ENCODE measurements at regions not wholly inside any gene's neighbourhood (a gene's known extent, or its start where the extent isn't known, plus 50 kb on each side); places are given as distances from the start of the nearest gene placed in this dataset.

- Histone ChIP-seq H3K4me3 (ENCODE audit: insufficient read depth, low read depth, low read length) (no peak overlapping the region), H3K27me3 (ENCODE audit: insufficient read depth, low read length) (no peaks in the 10 kb centered on the region), H2AFZ (ENCODE audit: low read depth, low read length) (no peak overlapping the region), H3K4me2 (ENCODE audit: low read length) (no peak overlapping the region), H3K9me3 (ENCODE audit: insufficient read depth, low read depth, low read length) (no peaks in the 10 kb centered on the region), H3K27ac (ENCODE audit: low read depth, low read length) (no peak overlapping the region), H3K79me2 (ENCODE audit: insufficient read depth, low read length) (no peaks in the 10 kb centered on the region), H3K9ac (ENCODE audit: low read length) (no peak overlapping the region), H3K4me1 (ENCODE audit: insufficient read depth, low read length) (no peaks in the 10 kb centered on the region), H3K36me3 (ENCODE audit: insufficient read depth, low read length) (no peaks in the 10 kb centered on the region), H4K20me1 (ENCODE audit: insufficient read depth, low read length) (no peaks in the 10 kb centered on the region)
- no peak for DNase-seq (ENCODE audit: low read depth)
- no peak for TF ChIP-seq EZH2 (IDR thresholded peaks at IDR 0.05; ENCODE audit: insufficient read depth, low read length)
- TF ChIP-seq CTCF (IDR thresholded peaks at IDR 0.05; ENCODE audit: insufficient read depth, low read depth, low read length): no peak
- Mint-ChIP-seq H3K4me1 (ENCODE audit: low read depth, unreplicated experiment) (no peaks in the 10 kb centered on the region), H3K36me3 (ENCODE audit: low read depth, unreplicated experiment) (no peaks in the 10 kb centered on the region), H3K27me3 (ENCODE audit: low read depth, unreplicated experiment) (peaks cover 30% of the 10 kb centered on the region), H3K4me3 (ENCODE audit: unreplicated experiment) (no peak overlapping the region), H3K27ac (ENCODE audit: unreplicated experiment) (no peak overlapping the region), H3K9me3 (ENCODE audit: unreplicated experiment) (peaks cover 11% of the 10 kb centered on the region)
- no peak for FAIRE-seq
These were observed 453.4 kb downstream of the CD83 start for GRCh38 chr6:14571001-14571400.

GRCh38 chr6:14571746-14572145, 454.2 kb downstream of the CD83 start:
- H3K27ac ChIP-seq (ENCODE audit: low read depth, low read length): no peak overlapping the region
- H2AFZ ChIP-seq (ENCODE audit: low read depth, low read length): no peak overlapping the region
- no peaks in the 10 kb centered on the region for H3K36me3 Mint-ChIP-seq (ENCODE audit: low read depth, unreplicated experiment)
- no peaks in the 10 kb centered on the region for H3K4me1 ChIP-seq (ENCODE audit: insufficient read depth, low read length)
- H3K4me1 Mint-ChIP-seq (ENCODE audit: low read depth, unreplicated experiment): no peaks in the 10 kb centered on the region
- peaks cover 13% of the 10 kb centered on the region for H3K9me3 Mint-ChIP-seq (ENCODE audit: unreplicated experiment)
- peaks cover 30% of the 10 kb centered on the region for H3K27me3 Mint-ChIP-seq (ENCODE audit: low read depth, unreplicated experiment)
- H3K9me3 ChIP-seq (ENCODE audit: insufficient read depth, low read depth, low read length): no peaks in the 10 kb centered on the region
- no peak overlapping the region for H3K9ac ChIP-seq (ENCODE audit: low read length)
- peak overlapping the region; percentile 6 for H3K27ac Mint-ChIP-seq (ENCODE audit: unreplicated experiment)
- no peaks in the 10 kb centered on the region for H3K79me2 ChIP-seq (ENCODE audit: insufficient read depth, low read length)
- H3K4me2 ChIP-seq (ENCODE audit: low read length): no peak overlapping the region
- H3K36me3 ChIP-seq (ENCODE audit: insufficient read depth, low read length): no peaks in the 10 kb centered on the region
- no peak overlapping the region for H3K4me3 ChIP-seq (ENCODE audit: insufficient read depth, low read depth, low read length)
- H4K20me1 ChIP-seq (ENCODE audit: insufficient read depth, low read length): no peaks in the 10 kb centered on the region
- FAIRE-seq (no peak), DNase-seq (ENCODE audit: low read depth) (no peak)
- no peak for TF ChIP-seq EZH2 (IDR thresholded peaks at IDR 0.05; ENCODE audit: insufficient read depth, low read length)
- TF ChIP-seq CTCF (IDR thresholded peaks at IDR 0.05; ENCODE audit: insufficient read depth, low read depth, low read length): no peak
- no peaks in the 10 kb centered on the region for H3K27me3 ChIP-seq (ENCODE audit: insufficient read depth, low read length)
- H3K4me3 Mint-ChIP-seq (ENCODE audit: unreplicated experiment): no peak overlapping the region

- Mint-ChIP-seq H3K4me3 (ENCODE audit: unreplicated experiment) (no peak overlapping the region), H3K27ac (ENCODE audit: unreplicated experiment) (no peak overlapping the region), H3K9me3 (ENCODE audit: unreplicated experiment) (peaks cover 13% of the 10 kb centered on the region), H3K4me1 (ENCODE audit: low read depth, unreplicated experiment) (no peaks in the 10 kb centered on the region), H3K27me3 (ENCODE audit: low read depth, unreplicated experiment) (peaks cover 30% of the 10 kb centered on the region), H3K36me3 (ENCODE audit: low read depth, unreplicated experiment) (no peaks in the 10 kb centered on the region)
- Histone ChIP-seq H3K9me3 (ENCODE audit: insufficient read depth, low read depth, low read length) (no peaks in the 10 kb centered on the region), H3K27me3 (ENCODE audit: insufficient read depth, low read length) (no peaks in the 10 kb centered on the region), H3K4me3 (ENCODE audit: insufficient read depth, low read depth, low read length) (no peak overlapping the region), H3K4me2 (ENCODE audit: low read length) (no peak overlapping the region), H4K20me1 (ENCODE audit: insufficient read depth, low read length) (no peaks in the 10 kb centered on the region), H3K36me3 (ENCODE audit: insufficient read depth, low read length) (no peaks in the 10 kb centered on the region), H3K79me2 (ENCODE audit: insufficient read depth, low read length) (no peaks in the 10 kb centered on the region), H2AFZ (ENCODE audit: low read depth, low read length) (no peak overlapping the region), H3K27ac (ENCODE audit: low read depth, low read length) (no peak overlapping the region), H3K9ac (ENCODE audit: low read length) (no peak overlapping the region), H3K4me1 (ENCODE audit: insufficient read depth, low read length) (no peaks in the 10 kb centered on the region)
- DNase-seq (ENCODE audit: low read depth) (no peak), FAIRE-seq (no peak)
- TF ChIP-seq EZH2 (IDR thresholded peaks at IDR 0.05; ENCODE audit: insufficient read depth, low read length) (no peak), CTCF (IDR thresholded peaks at IDR 0.05; ENCODE audit: insufficient read depth, low read depth, low read length) (no peak)
These were observed 455.7 kb downstream of the CD83 start for GRCh38 chr6:14573267-14573666.
